ENCODE measurements at regions not wholly inside any gene's neighbourhood (a gene's known extent, or its start where the extent isn't known, plus 50 kb on each side); places are given as distances from the start of the nearest gene placed in this dataset.

GRCh38 chr2:70397186-70397585 is 95.3 kb upstream of the FAM136A start:
- DNase-seq (ENCODE audit: low spot score): no peak

- no peak for DNase-seq (ENCODE audit: low spot score)
Measured at GRCh38 chr2:70396612-70397011, 94.7 kb upstream of the FAM136A start.

GRCh38 chr2:70393881-70394280 is 92.0 kb upstream of the FAM136A start:
- no peak for DNase-seq (ENCODE audit: low spot score)

GRCh38 chr2:70391988-70392387 is 90.1 kb upstream of the FAM136A start:
- DNase-seq (ENCODE audit: low spot score): no peak

GRCh38 chr2:70391259-70391658 is 89.4 kb upstream of the FAM136A start:
- no peak for DNase-seq (ENCODE audit: low spot score)

- no peak for DNase-seq (ENCODE audit: low spot score)
Measured at GRCh38 chr2:70388813-70389212, 86.9 kb upstream of the FAM136A start.

- no peak for DNase-seq (ENCODE audit: low spot score)
Measured at GRCh38 chr2:70388128-70388527, 86.3 kb upstream of the FAM136A start.

- DNase-seq (ENCODE audit: low spot score): no peak
Measured at GRCh38 chr2:70385966-70386595, 84.2 kb upstream of the FAM136A start.

- no peak for DNase-seq (ENCODE audit: low spot score)
Measured at GRCh38 chr2:70385204-70385603, 83.3 kb upstream of the FAM136A start.

GRCh38 chr2:70381821-70382220 is 80.0 kb upstream of the FAM136A start:
- DNase-seq (ENCODE audit: low spot score): no peak

GRCh38 chr2:70381235-70381634 is 79.4 kb upstream of the FAM136A start:
- DNase-seq (ENCODE audit: low spot score): no peak

- DNase-seq (ENCODE audit: low spot score): no peak
Measured at GRCh38 chr2:70380621-70381020, 78.8 kb upstream of the FAM136A start.

GRCh38 chr2:70374616-70375015 is 72.7 kb upstream of the FAM136A start:
- DNase-seq (ENCODE audit: low spot score): peak; percentile 22

GRCh38 chr2:70371753-70372152 is 69.9 kb upstream of the FAM136A start:
- no peak for DNase-seq (ENCODE audit: low spot score)

GRCh38 chr2:70369082-70369481 is 67.2 kb upstream of the FAM136A start:
- no peak for DNase-seq (ENCODE audit: low spot score)

GRCh38 chr2:70368545-70368944 is 66.7 kb upstream of the FAM136A start:
- DNase-seq (ENCODE audit: low spot score): no peak

GRCh38 chr2:70367722-70368323 is 66.0 kb upstream of the FAM136A start:
- no peak for DNase-seq (ENCODE audit: low spot score)

- no peak for DNase-seq (ENCODE audit: low spot score)
Measured at GRCh38 chr2:70362661-70363060, 60.8 kb upstream of the FAM136A start.

- DNase-seq (ENCODE audit: low spot score): no peak
Measured at GRCh38 chr2:70360661-70361270, 58.9 kb upstream of the FAM136A start.

GRCh38 chr2:70357684-70358071 is 55.8 kb upstream of the FAM136A start:
- no peak for DNase-seq (ENCODE audit: low spot score)

GRCh38 chr2:70356941-70357683 is 55.2 kb upstream of the FAM136A start:
- no peak for DNase-seq (ENCODE audit: low spot score)

GRCh38 chr2:70354264-70354949 is 52.5 kb upstream of the FAM136A start:
- DNase-seq (ENCODE audit: low spot score): no peak

Measured in Ammon's horn (tissue), 1 donor.